Fibroblast of lung (primary cell): ENCODE measurements at regions not wholly inside any gene's neighbourhood (a gene's known extent, or its start where the extent isn't known, plus 50 kb on each side); places are given as distances from the start of the nearest gene placed in this dataset.

ENCODE experiments used
- DNase-seq, 2 donors: peaks; one replicate each; pipeline versions ENCODE4 v3.0.0 to v3.0.0-alpha.2; 2010; ENCODE audit warnings: low read depth in 2 of 2
- H2AFZ ChIP-seq: 2 replicates; pipeline ENCODE4 v1.5.1; 2012; ENCODE audit warnings: low read length, control low read depth, inconsistent platforms
- H3K27ac ChIP-seq: 2 replicates; pipeline ENCODE4 v1.5.1; 2011; ENCODE audit warnings: low read length, control low read depth; ENCODE audit not compliant: insufficient read depth
- H3K27me3 ChIP-seq: 2 replicates; pipeline ENCODE4 v1.5.1; 2011; ENCODE audit warnings: mild to moderate bottlenecking, low read length; ENCODE audit not compliant: control insufficient read depth, insufficient read depth
- H3K36me3 ChIP-seq: 2 replicates; pipeline ENCODE4 v1.5.1; 2011; ENCODE audit warnings: low read length; ENCODE audit not compliant: control insufficient read depth, insufficient read depth
- H3K4me1 ChIP-seq: 2 replicates; pipeline ENCODE4 v1.5.1; 2011; ENCODE audit warnings: low read length; ENCODE audit not compliant: control insufficient read depth, insufficient read depth; ENCODE audit errors: extremely low read depth
- H3K4me2 ChIP-seq: 2 replicates; pipeline ENCODE4 v1.5.1; 2011; ENCODE audit warnings: low read length, control low read depth; ENCODE audit not compliant: insufficient read depth; ENCODE audit errors: extremely low read depth
- H3K4me3 ChIP-seq, 4 experiments: fragments of 200-600 bp in 1 of 4; sonication (generic) in 1 of 4; replicated peaks in 1 of 4; 2 replicates each; pipeline ENCODE4 v1.5.1; 2011 to 2016; ENCODE audit warnings: low read length in 4 of 4, low read depth in 3 of 4, mild to moderate bottlenecking in 3 of 4, control low read depth in 2 of 4, inconsistent platforms in 1 of 4, mixed read lengths in 1 of 4; ENCODE audit not compliant: insufficient read depth in 1 of 4; ENCODE audit errors: control extremely low read depth in 1 of 4
- H3K79me2 ChIP-seq: 2 replicates; pipeline ENCODE4 v1.5.1; 2012; ENCODE audit warnings: mild to moderate bottlenecking, low read length, inconsistent platforms; ENCODE audit not compliant: control insufficient read depth, insufficient read depth
- H3K9ac ChIP-seq: 2 replicates; pipeline ENCODE4 v1.5.1; 2011; ENCODE audit warnings: mild to moderate bottlenecking, low read length, control low read depth; ENCODE audit not compliant: insufficient read depth
- H3K9me3 ChIP-seq: 2 replicates; pipeline ENCODE4 v1.5.1; 2012; ENCODE audit warnings: low read depth, low read length; ENCODE audit not compliant: control insufficient read depth, insufficient read depth
- H4K20me1 ChIP-seq: 2 replicates; pipeline ENCODE4 v1.5.1; 2011; ENCODE audit warnings: low read length; ENCODE audit not compliant: control insufficient read depth, insufficient read depth; ENCODE audit errors: extremely low read depth
- EZH2 ChIP-seq: IDR thresholded peaks from 2 replicates; pipeline ENCODE4 v1.5.1; 2012; ENCODE audit warnings: low read length, control low read depth, mild to moderate bottlenecking; ENCODE audit errors: missing control alignments
- TF ChIP-seq, protein P1 (sequence below), 2 donors: IDR thresholded peaks in 1 of 2; conservative IDR thresholded peaks in 1 of 2; 1 replicate in 1 of 2; 2 replicates in 1 of 2; pipeline ENCODE4 v1.5.1; 2011 to 2012; ENCODE audit warnings: low read length in 2 of 2, control low read depth in 1 of 2, inconsistent platforms in 1 of 2, low read depth in 1 of 2, mild to moderate bottlenecking in 1 of 2

DNA sequence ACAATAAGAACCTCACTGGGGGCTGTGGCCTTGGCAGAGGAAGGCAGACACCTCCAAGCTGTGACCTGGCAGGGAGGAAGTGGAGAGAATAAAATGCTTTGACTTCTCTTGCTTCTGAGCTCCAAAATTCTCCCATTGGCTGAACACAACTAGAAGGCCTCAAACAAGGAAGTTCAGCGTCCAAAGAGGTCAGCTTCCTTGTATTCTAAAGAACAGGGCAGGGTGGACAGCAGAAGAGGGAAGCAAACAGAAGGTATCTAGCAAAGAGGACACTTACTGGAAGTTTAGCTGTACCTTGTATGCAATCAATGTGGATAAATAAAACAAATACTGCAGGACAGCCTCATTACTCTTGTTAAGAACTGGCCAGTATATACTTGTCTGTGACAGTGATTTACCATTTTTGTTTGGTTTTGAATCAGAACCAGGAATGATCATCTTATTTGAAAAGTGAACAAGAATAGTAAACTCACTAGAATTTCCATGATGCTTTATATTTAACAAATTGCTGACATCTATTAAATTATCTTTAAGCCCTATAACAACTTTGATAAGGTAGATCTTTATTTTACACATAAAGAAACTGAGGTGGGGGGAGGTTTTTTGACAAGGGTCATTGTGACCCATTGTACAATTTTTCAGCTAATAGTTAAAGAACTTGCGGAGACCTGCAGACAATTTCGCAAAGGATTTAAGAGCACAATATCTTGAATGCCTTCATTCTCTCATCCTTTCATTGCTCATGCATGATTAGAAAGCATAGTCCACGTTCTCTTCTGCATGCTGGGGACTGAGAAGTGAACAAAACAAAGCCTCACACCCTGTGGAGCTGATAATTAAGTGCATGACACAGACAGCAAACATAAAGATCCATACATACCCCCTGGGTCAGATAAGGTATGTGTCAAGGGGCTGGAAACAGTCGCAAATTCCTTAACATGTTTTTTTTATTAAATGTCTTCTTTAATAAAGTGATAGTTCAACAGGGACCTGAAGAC, 1448.0 kb downstream of the AACS start:
- H2AFZ ChIP-seq = no peak overlapping the region
- H3K27me3 ChIP-seq = no peaks in the 10 kb centered on the region
- H3K36me3 ChIP-seq = no peaks in the 10 kb centered on the region
- H3K4me3 ChIP-seq = no peak overlapping the region
- no peaks in the 10 kb centered on the region for H3K9me3 ChIP-seq
- no peak overlapping the region for H3K4me2 ChIP-seq
- no peaks in the 10 kb centered on the region for H3K79me2 ChIP-seq
- no peaks in the 10 kb centered on the region for H3K4me1 ChIP-seq
- DNase-seq = no peak
- H3K27ac ChIP-seq = no peak overlapping the region
- no peak overlapping the region for H3K9ac ChIP-seq
- TF ChIP-seq EZH2 = no peak
- TF ChIP-seq, protein P1, sequence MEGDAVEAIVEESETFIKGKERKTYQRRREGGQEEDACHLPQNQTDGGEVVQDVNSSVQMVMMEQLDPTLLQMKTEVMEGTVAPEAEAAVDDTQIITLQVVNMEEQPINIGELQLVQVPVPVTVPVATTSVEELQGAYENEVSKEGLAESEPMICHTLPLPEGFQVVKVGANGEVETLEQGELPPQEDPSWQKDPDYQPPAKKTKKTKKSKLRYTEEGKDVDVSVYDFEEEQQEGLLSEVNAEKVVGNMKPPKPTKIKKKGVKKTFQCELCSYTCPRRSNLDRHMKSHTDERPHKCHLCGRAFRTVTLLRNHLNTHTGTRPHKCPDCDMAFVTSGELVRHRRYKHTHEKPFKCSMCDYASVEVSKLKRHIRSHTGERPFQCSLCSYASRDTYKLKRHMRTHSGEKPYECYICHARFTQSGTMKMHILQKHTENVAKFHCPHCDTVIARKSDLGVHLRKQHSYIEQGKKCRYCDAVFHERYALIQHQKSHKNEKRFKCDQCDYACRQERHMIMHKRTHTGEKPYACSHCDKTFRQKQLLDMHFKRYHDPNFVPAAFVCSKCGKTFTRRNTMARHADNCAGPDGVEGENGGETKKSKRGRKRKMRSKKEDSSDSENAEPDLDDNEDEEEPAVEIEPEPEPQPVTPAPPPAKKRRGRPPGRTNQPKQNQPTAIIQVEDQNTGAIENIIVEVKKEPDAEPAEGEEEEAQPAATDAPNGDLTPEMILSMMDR (conservative IDR thresholded peaks at IDR 0.05 in 1 of 2, IDR thresholded peaks at IDR 0.05 in 1 of 2; ENCODE audit: low read depth in 1 of 2, low read length in 2 of 2) = no peak
- H4K20me1 ChIP-seq = no peaks in the 10 kb centered on the region

DNA sequence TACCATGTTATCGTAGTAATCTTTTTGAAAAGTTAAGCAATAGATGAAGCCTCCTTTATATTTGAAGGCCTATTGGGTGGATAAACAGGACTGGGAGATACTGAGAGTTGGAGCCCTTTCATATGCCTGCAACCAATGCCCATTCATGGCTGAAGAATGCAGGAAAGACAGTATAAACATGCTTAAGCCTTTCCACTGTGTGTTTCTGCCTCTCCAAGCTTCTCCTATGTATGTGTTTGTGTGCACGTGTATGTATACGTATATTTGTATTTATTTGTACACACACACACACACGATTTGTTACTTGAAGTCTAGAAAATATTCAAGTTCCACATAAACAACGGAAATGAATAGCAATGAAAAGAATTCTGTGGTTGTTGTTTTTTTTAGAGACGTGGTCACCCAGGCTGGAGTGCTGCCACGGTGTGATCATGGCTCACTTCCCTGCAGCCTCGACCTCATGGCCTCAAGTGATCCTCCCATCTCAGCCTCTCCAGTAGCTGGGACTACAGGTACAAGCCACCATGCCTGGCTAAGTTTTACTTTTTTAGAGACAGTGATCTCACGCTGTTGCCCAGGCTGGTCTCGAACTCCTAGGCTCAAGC, 1453.5 kb downstream of the AACS start:
- Histone ChIP-seq H3K4me1 (no peaks in the 10 kb centered on the region), H3K4me3 (no peak overlapping the region), H3K79me2 (no peaks in the 10 kb centered on the region), H3K9ac (no peak overlapping the region), H3K27ac (no peak overlapping the region), H2AFZ (no peak overlapping the region), H4K20me1 (no peaks in the 10 kb centered on the region), H3K9me3 (no peaks in the 10 kb centered on the region), H3K4me2 (no peak overlapping the region), H3K36me3 (no peaks in the 10 kb centered on the region), H3K27me3 (no peaks in the 10 kb centered on the region)
- TF ChIP-seq, protein P1 (conservative IDR thresholded peaks at IDR 0.05 in 1 of 2, IDR thresholded peaks at IDR 0.05 in 1 of 2; ENCODE audit: low read depth in 1 of 2, low read length in 2 of 2) = no peak
- TF ChIP-seq EZH2 = no peak
- peak in 1 of 2 donors; percentile 58 for DNase-seq

DNA sequence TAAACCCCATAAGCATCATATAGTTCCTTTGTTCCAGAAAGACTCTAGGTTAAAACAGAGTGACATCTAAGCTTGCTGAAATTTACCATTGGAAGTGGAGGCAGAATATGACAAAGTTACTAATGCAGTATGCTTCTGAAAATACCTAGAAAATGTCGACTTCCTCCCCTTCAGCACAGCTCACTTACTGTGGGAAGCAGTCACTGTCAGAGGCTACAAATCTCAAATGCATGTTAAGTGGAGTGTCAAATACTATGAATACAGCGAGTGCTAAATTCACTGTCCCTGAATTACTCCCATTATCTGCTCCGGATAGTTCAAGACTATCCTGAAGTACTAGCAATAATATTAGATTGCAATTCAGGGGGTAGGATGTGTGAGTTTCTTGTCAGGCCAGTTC, 1454.6 kb downstream of the AACS start:
- H3K9me3 ChIP-seq = no peaks in the 10 kb centered on the region
- H3K4me1 ChIP-seq = no peaks in the 10 kb centered on the region
- no peak overlapping the region for H2AFZ ChIP-seq
- H3K36me3 ChIP-seq = no peaks in the 10 kb centered on the region
- no peak overlapping the region for H3K4me3 ChIP-seq
- TF ChIP-seq EZH2 = no peak
- TF ChIP-seq, protein P1 (conservative IDR thresholded peaks at IDR 0.05 in 1 of 2, IDR thresholded peaks at IDR 0.05 in 1 of 2; ENCODE audit: low read depth in 1 of 2, low read length in 2 of 2) = no peak
- no peak overlapping the region for H3K27ac ChIP-seq
- no peaks in the 10 kb centered on the region for H4K20me1 ChIP-seq
- no peaks in the 10 kb centered on the region for H3K27me3 ChIP-seq
- H3K9ac ChIP-seq = no peak overlapping the region
- DNase-seq = no peak
- H3K4me2 ChIP-seq = no peak overlapping the region
- H3K79me2 ChIP-seq = no peaks in the 10 kb centered on the region
